ENCODE measurements at regions not wholly inside any gene's neighbourhood (a gene's known extent, or its start where the extent isn't known, plus 50 kb on each side); places are given as distances from the start of the nearest gene placed in this dataset.

DNA sequence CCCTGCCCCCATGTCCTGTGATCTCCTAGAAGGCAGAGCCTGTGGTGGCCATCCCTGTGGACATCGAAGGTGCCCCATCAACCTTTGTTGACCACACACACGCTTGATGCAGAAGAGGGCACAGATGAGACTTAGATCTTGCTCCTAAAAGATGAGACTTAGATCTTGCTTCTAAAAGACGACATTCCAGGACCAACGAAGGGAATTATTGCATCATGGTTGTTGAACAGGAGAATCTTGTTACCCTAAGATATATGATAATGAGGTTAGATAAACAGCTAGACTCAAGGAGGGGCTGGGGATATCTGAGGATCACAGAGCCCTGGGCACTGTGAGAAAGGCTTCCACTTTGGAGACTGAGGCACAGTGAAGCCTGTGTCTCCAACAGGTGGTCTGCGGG lies 91.1 kb upstream of the WSCD2 start:
- no peak for DNase-seq (ENCODE audit: low read depth in 2 of 2)

DNA sequence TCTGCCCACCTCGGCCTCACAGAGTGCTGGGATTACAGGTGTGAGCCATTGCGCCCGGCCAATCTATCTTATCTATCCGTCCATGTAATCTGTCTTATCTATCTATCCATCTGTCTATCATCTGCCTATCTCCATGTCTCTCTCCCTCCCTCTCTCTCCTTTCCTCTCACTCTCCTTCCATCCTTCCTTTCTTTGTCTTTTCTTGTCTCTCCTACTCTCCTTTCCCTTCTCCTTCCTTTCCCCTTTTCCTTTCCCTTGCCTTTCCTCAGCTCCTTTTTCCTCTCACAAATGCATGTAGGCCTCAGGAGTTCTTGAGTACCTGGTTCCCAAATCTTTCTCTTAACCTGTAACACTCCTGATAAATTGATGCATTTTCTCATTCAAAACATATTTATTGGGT lies 89.3 kb upstream of the WSCD2 start:
- DNase-seq (ENCODE audit: low read depth in 2 of 2) = no peak

DNA sequence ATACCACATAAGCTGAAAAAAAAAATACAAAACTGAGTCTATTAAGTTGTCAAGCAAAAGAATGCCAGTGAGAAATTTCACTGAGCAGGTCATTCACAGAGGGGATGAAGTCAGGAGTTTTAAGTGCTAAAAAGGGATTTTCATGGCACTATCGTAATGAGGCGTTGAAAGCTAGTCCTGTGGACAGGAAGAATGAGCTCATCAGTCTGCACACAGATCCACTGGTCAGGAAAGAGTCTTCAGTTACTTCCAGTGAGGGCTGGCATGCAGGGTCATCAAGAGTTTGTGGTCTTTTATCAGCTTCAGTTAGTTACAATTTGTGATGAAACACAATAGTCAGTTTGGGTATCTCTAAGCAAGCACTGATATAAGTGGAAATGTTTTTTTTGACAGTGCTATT lies 88.1 kb upstream of the WSCD2 start:
- DNase-seq (ENCODE audit: low read depth in 2 of 2) = no peak

DNA sequence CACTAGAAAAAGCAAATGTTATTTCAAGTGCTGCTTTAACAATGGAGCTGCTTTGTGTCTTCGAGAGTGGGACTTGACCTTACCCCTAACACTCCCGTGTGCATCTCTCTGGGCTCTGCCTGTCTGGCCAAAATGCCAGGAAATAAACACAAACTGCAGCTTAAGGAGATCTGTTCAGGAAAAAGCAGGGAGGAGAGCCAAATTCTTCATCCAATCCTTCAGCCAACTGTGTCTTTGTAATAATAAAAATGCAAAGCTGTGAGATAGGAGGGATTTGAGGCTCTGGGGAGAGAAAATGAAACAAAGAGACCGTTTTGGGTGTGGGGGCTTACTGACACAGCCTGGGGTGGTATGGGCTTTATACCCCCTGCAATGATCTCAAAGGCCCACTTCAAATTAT lies 85.8 kb upstream of the WSCD2 start:
- DNase-seq (ENCODE audit: low read depth in 2 of 2) = no peak

DNA sequence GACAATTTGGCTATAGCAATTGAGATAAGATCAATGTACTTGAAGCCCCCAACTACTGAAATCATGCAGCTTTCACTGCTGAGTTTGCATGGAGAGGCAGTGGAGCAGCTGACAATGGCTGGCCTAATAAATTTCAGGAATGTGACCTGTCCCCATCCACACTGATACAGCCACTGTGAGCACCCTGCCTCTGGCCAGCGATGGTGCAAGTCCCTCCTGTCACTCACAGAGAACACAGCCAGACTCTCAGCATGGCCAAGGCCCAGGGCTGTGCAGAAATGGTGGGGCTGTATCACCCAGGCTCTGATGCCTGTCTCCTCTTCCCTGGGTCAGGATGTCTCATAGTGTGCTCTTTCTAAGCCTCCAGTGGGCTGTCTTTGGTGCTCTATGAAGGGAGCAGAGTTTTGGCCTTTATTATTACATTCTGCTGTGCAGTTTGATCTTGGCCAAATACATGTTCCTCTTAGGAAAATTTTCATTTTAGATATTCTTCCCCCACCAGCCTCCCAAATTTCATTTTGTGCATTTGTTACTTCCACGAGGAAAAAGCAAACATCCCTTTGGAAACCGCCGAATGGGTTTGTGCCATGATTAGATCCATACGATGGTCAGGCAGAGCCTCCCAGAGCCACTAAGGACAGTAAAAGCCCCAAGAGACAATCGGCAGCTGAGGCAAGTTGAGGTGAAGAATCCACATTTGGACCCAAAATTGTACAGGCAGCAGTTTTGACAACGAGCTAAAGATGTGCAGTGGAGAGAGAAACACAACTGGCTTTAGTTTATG lies 85.1 kb upstream of the WSCD2 start:
- no peak for DNase-seq (ENCODE audit: low read depth in 2 of 2)

DNA sequence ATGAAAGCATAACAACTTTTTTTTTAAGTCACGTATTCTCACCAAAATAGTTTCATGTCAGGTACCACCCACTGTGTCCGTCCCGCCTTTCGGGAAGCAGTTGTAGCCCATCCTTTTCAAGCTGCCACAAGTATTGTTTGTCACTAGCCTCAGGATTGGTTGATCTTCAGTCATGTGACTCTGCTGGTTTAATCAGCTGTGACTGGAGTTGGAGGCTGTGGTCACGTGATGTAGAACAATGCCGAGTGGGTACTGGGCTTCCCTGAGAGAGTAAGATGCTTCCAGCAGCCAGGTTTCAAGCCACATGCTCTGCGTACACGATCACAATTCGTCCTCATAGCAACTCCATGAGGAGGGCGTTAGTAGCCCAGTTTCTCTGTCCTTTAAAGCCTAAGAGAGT lies 83.0 kb upstream of the WSCD2 start:
- no peak for DNase-seq (ENCODE audit: low read depth in 2 of 2)

DNA sequence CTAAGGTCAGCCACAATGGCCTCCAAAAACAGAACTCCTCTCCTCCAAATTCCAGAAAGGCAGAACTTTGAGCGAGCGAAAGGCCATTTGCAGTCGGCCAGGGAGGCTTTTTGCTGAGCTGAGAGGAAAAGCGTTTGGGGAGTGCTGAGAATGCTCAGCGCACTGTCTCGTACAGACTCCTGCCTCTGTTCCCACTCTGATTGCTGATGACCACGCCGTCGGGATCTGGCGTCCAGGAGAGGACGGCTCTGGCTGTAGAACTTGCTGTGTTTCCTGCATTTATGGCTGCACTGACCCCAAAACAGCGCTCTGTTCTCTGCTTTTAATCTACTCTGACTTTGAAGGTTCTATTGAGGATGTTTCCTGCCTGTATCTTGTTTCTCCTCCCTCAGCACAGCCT lies 82.4 kb upstream of the WSCD2 start:
- DNase-seq (ENCODE audit: low read depth in 2 of 2) = no peak

DNA sequence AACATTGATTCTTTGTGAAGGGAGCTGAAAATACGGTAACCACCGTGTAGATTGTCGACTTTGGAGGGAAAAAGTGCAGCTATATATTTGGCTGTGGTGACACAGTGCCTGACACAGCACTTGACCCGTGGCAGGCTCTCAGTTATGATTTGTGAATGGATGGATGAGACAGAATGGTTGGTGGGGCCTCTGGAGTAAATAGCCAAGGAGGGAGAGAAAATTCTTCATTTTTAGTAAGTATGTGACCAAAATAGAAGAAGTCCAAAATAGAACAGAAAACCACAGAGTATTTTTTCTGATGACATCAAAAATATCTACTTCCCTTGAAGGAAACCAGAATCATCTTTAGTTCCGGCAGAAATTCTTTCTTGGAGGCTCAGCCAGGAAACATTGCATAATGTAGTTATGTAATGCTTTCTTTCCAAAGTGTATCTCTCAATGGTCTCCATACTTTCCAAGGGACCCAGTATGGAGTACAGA lies 82.0 kb upstream of the WSCD2 start:
- DNase-seq (ENCODE audit: low read depth in 2 of 2) = no peak

DNA sequence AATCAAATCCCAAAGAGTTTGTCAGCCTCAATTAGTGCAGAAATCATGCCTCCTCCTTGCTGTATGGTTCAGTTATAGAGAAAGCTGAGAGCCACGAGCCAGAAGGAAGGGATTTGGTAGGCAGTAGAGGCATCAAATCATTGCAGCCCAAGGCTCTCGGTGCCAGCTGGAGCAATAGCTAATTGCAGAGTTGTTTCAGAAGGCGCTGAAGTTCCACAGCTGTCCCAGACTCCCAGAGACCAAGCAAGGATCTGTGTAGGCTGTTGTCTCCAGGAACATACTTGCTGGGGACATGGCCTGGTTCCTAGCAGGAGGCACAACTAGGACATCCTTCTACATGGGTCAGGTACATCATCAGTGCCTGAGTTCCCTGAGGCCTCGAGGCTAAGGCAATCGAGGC lies 80.4 kb upstream of the WSCD2 start:
- DNase-seq (ENCODE audit: low read depth in 2 of 2) = no peak

DNA sequence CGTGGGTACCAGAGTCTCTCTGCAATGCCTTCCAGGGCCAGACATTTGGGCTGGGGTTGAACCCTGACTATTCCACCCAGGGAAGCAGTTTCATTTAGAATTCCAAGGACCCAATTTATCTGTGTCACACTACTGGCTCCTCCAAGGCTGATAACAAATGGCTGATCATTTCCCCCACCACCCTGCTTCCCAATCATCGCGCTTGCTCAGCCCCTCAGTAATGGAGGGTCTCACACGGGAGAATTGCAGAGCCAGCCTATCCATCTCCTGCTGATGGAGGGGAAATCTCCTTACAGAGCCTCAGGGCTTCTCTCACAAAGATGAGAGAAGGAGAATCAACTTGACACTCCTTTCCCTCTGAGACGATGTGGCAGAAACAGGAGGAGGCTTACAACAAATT lies 78.4 kb upstream of the WSCD2 start:
- DNase-seq (ENCODE audit: low read depth in 2 of 2) = no peak

DNA sequence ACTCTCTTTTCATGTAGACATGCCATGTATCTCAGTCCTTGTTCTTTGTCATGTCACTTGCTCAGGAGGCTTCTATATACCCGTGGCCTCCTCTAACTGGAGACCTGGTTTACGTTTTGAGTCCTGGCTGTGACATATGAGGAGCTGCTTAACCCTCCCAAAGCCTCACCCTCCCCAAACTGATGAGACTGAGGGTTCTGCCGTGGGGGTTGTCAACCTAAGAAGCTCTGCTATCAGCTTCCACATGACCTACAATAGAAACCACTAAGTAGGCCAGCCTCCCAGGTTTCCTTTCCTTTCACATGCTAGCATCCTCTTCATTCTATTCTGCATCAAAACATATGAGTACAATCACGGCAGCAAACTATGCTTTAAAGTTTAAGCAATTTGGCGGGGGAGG lies 76.8 kb upstream of the WSCD2 start:
- no peak for DNase-seq (ENCODE audit: low read depth in 2 of 2)

DNA sequence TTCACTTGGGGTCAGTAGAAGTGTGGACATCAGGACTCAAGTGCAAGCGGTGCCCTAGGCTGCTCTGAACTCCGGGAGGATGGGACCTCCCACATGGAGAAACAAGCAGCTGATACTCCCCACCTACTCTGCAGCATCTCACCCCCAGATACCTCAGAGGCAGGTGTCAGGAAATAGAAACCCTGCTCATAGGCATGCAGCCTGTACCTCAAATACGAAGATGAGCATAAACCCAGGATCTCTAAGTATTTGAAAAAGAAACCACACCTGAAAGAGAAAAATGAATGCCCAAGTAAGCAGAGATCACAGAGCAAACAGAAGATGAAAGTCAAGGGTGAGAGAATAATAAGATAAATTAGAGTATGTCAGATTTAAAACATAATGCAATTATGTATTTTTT lies 75.6 kb upstream of the WSCD2 start:
- no peak for DNase-seq (ENCODE audit: low read depth in 2 of 2)

DNA sequence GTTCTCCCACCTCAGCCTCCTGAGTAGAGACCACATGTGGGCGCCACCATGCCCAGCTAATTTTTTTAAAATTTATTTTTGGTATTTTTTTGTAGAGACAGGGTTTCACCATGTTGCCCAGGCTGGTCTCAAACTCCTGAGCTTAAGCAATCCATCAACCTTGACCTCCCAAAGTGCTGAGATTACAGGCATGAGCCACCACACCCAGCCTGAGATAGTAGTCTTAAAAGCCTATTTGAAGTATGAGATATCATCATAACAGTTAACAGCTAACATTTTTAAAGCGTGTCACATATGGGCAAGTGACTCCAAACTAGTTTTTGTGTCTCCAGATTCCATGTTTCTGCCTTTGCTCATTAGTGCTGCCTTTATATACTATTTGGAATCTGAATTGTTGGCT lies 74.6 kb upstream of the WSCD2 start:
- DNase-seq (ENCODE audit: low read depth in 2 of 2) = no peak

DNA sequence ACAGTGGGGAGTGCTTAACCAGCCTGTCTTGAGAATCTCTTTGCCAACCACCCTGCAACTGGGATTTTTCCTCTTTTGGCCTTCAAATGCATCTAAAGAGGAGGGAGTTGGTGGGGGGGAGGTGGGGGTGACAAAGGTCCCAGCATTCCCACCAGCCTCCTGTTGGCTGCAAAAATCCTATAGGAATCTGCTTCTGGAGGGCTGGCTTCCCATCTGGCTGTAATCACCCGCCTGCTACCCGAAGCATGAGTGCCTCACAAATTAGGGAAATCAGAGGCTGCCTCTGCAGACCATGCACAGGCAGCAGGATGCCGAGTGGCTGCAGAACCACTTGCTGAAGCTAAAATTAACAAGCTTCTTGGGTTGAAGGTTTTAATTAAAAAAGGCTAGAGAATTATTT lies 73.9 kb upstream of the WSCD2 start:
- DNase-seq (ENCODE audit: low read depth in 2 of 2) = no peak

DNA sequence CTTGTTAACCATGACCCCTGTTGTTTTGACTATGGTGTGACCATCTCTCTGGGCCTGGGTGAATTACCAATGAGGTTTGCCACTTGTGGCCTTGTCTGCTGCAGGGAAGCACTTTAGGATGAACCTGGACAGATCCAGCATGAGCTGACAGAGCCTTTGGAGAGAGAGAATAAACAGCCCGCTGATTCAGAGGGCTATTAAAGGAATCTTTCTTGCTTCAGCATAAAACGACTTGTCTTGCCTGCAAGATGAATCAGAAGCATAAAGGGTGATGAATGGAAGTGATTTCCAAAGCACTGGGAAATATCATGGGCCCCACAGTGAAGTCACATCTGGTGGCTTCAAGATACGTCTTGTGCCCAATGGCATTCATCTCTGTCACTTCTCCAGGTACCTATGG lies 69.0 kb upstream of the WSCD2 start:
- DNase-seq (ENCODE audit: low read depth in 2 of 2) = no peak

DNA sequence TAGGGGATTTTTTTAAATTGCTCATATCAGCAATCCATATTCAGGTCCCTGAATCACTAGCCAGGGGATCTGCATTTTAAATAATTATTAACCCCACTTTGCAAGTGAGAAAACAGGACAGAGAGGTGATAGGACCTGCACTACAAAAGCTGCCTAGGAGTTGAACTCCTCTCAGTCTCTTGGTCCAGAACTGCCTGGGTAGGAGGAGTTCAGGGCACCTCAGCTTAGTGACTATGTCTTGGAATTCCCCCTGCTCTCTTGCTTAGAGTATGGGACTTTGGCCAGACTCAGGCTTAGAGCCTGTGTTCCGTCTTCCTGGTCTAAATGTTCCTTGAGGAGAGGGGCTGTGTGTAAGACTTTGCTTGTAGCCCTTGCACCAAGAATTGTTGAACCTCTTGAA lies 68.2 kb upstream of the WSCD2 start:
- no peak for DNase-seq (ENCODE audit: low read depth in 2 of 2)

DNA sequence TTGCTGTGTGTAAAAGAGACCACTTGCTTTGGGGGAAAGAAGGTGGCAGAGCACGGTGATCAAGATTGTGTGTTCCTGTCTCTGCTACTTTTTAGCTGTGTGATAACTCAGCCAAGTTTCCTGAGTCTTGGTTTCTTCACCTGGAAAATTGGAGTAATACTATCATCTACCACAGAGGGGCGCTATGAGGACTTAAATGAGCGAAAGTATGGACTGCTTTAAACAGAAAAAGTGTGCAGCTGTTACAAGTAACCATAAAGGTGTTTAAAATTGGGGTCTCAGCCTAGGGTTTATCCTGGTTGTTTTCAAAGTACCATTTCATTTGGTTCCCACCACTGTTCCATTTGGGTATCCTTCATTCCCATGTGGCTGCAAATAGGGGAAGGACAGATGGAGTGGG lies 65.9 kb upstream of the WSCD2 start:
- DNase-seq (ENCODE audit: low read depth in 2 of 2) = no peak

DNA sequence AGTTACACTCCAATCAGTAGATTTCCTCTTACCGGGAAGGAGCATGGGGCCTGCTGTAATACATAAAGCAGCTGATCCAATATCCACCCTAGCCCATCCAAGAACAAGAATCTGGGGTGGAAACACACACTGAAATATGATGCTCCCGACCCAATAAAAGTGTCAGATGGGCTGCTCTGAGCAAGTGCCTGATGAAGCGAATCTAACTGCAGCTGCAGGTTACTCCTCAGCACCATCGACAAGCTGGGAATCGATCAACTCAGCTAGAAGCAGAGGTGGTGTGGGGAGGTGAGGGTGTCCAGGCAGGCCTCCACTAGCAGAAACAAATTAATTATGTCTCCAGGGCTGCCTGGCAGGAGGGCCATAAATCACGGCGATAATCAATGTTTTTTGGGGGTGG lies 64.0 kb upstream of the WSCD2 start:
- DNase-seq (ENCODE audit: low read depth in 2 of 2) = no peak

DNA sequence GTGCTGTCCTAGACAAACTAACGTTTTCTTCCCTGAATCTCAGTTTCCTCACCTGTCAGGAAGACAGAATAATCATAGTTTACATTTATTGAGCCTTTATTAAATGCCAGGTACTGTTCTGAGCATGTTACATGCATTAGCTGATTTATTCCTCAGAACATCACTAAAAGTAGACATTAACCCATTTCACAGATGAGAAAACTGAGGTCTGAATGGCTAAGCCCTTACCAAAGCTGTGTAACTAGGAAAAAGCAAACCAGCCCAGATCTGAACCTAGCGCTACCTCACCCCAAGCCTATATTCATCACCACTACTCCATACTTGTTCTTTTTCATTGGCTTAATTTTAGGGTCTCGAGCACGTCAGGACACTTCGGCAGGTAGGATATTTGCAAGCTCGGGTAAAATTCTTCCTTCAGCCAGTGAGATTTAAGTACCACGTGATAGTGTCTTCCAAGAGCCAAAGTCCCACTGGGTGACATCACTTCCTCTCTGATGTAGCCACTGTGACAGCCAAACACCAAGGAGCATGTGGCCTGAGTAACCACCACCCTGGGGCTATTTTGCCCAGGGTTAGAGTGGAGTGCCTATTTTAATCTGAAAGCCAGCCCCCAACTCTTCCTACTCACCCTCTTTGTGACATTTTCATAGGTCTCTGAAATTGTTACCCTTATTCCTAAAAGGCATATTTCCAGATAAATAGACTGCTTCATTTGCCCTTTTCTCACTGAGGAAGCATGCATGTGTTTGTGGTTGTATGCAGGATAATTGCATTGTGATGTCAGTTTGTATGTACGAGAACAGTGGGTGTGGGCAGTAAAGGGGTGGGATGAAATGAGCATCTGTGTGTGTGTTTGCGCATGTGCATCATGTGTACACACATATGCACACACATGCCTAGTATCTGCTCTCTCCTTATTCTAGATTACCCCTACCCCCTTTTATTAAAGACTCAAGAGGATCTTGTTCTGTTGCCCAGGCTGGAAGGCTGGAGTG lies 62.2 kb upstream of the WSCD2 start:
- no peak for DNase-seq (ENCODE audit: low read depth in 2 of 2)

DNA sequence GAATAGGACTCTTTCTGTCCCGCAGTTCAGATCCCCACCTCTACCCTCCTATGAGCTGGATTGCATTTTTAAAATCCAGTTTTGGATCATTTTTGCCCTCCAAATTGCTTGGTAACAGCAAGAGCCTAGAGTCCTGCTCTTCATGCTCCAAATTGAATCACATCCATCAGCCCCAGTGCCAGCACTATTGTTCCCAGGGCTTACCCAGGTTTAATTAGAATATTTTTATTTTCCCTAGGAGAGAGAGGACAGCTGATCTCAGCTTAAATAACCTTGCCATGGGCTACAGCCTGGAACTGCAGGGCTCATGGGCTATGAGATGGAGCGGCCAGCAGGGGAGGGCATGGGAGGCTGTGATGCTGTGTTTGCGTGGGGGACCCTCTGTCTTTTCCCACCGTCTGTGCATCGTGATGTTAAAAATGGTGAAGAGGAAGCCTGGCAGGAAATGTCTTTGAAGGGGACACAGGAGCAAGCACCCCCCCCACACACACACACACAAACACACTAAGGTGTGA lies 59.4 kb upstream of the WSCD2 start:
- no peak for DNase-seq (ENCODE audit: low read depth in 2 of 2)

DNA sequence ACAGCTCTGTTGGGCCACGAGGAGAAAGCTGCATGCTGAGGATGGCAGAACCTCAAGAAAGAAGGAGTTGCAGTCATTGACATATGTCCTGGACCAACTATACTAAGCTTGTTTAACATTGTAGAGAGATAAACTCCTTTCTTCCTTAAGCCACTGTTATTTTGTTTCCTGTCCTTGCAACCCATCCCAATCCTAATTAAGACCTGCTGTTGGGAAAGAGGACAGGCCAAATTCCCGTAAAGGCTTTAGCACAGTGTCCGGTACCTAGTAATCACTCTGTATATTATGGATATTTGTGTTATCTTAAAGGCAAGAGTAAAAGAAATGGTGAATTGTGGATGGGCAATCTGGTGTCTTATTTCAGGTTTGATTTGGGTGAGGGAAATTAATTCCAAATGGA lies 53.5 kb upstream of the WSCD2 start:
- no peak for DNase-seq (ENCODE audit: low read depth in 2 of 2)

DNA sequence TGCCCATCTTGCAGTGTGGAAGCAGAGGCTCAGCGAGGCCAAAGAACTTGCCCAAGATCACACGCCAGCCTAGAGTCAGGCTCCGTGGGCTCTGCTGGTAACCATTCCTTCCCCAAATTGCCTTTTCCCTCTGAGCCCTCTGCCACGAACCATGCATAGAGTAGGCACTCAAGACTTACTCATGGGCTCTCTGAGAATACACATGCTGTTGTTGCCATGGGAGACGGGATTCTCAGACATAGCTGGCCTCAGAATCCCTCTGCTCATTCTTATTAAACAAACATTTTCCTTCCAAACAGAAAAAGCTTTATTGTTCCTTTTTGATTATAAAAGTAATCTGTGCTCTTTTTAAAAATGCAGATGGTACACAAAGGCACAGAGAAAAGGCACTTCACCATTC lies 52.5 kb upstream of the WSCD2 start:
- no peak for DNase-seq (ENCODE audit: low read depth in 2 of 2)

DNA sequence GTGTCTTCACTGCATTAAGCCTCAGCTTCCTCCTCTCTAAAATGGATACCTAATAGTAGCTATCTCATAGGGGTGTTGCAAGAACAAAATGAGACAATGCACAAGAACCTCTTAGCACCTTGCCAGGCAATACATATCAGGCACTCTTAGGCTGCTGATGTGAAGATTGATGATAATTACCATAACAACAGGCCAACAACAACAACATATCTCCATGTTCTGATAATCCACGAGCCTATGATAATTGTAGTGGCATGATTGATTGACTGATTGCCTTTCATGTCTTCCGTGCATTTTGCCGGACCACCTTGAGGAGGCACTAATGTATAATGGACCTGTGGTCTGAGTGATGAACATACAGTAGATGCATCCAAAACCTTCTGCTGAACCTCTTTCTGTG lies 50.7 kb upstream of the WSCD2 start:
- no peak for DNase-seq (ENCODE audit: low read depth in 2 of 2)
